ENCODE measurements at regions not wholly inside any gene's neighbourhood (a gene's known extent, or its start where the extent isn't known, plus 50 kb on each side); places are given as distances from the start of the nearest gene placed in this dataset.
A peak's percentile ranks its signal among the peaks of the same experiment; 100 is the strongest.
"Not testable (repeated sequence)": the region's sequence is repeated elsewhere in the genome, so short reads cannot be mapped to it uniquely, and the experiment has no call there.

GRCh38 chr13:27353708-27354107 lies 70.7 kb upstream of the GTF3A start:
- POLR2A ChIA-PET = no interaction called here

GRCh38 chr13:27354379-27354778 lies 70.0 kb upstream of the GTF3A start:
- POLR2A ChIA-PET = no interaction called here
- no peak overlapping the region for H3K27ac Mint-ChIP-seq
- DNase-seq (no peak), ATAC-seq (ENCODE audit: low read depth) (no peak)
- no peak overlapping the region for H3K4me3 Mint-ChIP-seq
- H3K4me1 Mint-ChIP-seq = no peaks in the 10 kb centered on the region
- no peaks in the 10 kb centered on the region for H3K9me3 Mint-ChIP-seq
- H3K36me3 Mint-ChIP-seq = no peaks in the 10 kb centered on the region
- peaks cover 3% of the 10 kb centered on the region for H3K27me3 Mint-ChIP-seq

More at GRCh38 chr13:27353708-27354107, 70.7 kb upstream of the GTF3A start:
- Mint-ChIP-seq H3K4me3 (no peak overlapping the region), H3K27me3 (no peaks in the 10 kb centered on the region), H3K4me1 (no peaks in the 10 kb centered on the region), H3K36me3 (no peaks in the 10 kb centered on the region), H3K9me3 (no peaks in the 10 kb centered on the region), H3K27ac (no peak overlapping the region)
- no peak for DNase-seq
- no peak for ATAC-seq (ENCODE audit: low read depth)

- DNase-seq (no peak), ATAC-seq (ENCODE audit: low read depth) (no peak)
- Mint-ChIP-seq H3K27ac (no peak overlapping the region), H3K4me1 (no peaks in the 10 kb centered on the region), H3K36me3 (no peaks in the 10 kb centered on the region), H3K27me3 (peaks cover 8% of the 10 kb centered on the region), H3K4me3 (no peak overlapping the region), H3K9me3 (no peaks in the 10 kb centered on the region)
- POLR2A ChIA-PET = no interaction called here
These were observed 68.5 kb upstream of the GTF3A start for GRCh38 chr13:27355894-27356293.

GRCh38 chr13:27358420-27358819 lies 66.0 kb upstream of the GTF3A start:
- Mint-ChIP-seq H3K4me1 (peaks cover 3% of the 10 kb centered on the region), H3K27ac (no peak overlapping the region), H3K36me3 (no peaks in the 10 kb centered on the region), H3K4me3 (no peak overlapping the region), H3K9me3 (no peaks in the 10 kb centered on the region), H3K27me3 (peaks cover 11% of the 10 kb centered on the region)
- no peak for DNase-seq
- POLR2A ChIA-PET = interaction anchor here (0.9 kb wide), 1 partner anchor 373 kb away, joined by 3 read pairs; no protein-coding TSS in a partner anchor
- ATAC-seq (ENCODE audit: low read depth) = no peak

- no peak overlapping the region for H3K4me3 Mint-ChIP-seq
- peaks cover 12% of the 10 kb centered on the region for H3K27me3 Mint-ChIP-seq
- no peak overlapping the region for H3K27ac Mint-ChIP-seq
- no peaks in the 10 kb centered on the region for H3K36me3 Mint-ChIP-seq
- POLR2A ChIA-PET = interaction anchor here (0.6 to 0.9 kb wide), 2 partner anchors 170 to 374 kb away, joined by 3 read pairs; no protein-coding TSS in a partner anchor
- ATAC-seq (ENCODE audit: low read depth) = no peak
- no peaks in the 10 kb centered on the region for H3K9me3 Mint-ChIP-seq
- peak; percentile 64 for DNase-seq
- H3K4me1 Mint-ChIP-seq = peaks cover 3% of the 10 kb centered on the region
These were observed 65.1 kb upstream of the GTF3A start for GRCh38 chr13:27359199-27359821.

- peaks cover 17% of the 10 kb centered on the region for H3K27me3 Mint-ChIP-seq
- no peaks in the 10 kb centered on the region for H3K36me3 Mint-ChIP-seq
- no peak for DNase-seq
- ATAC-seq (ENCODE audit: low read depth) = no peak
- peaks cover 3% of the 10 kb centered on the region for H3K4me1 Mint-ChIP-seq
- H3K27ac Mint-ChIP-seq = no peak overlapping the region
- POLR2A ChIA-PET = interaction anchor here (1.0 kb wide), 1 partner anchor 376 kb away, joined by 3 read pairs; no protein-coding TSS in a partner anchor
- no peak overlapping the region for H3K4me3 Mint-ChIP-seq
- no peaks in the 10 kb centered on the region for H3K9me3 Mint-ChIP-seq
These were observed 63.9 kb upstream of the GTF3A start for GRCh38 chr13:27360562-27360961.

GRCh38 chr13:27362064-27362751 lies 62.2 kb upstream of the GTF3A start:
- peaks cover 5% of the 10 kb centered on the region for H3K4me1 Mint-ChIP-seq
- H3K9me3 Mint-ChIP-seq = no peaks in the 10 kb centered on the region
- ATAC-seq (ENCODE audit: low read depth) (peak; percentile 95), DNase-seq (peak; percentile 89)
- H3K27me3 Mint-ChIP-seq = peaks cover 28% of the 10 kb centered on the region
- H3K27ac Mint-ChIP-seq = peak overlapping the region; percentile 42
- H3K36me3 Mint-ChIP-seq = no peaks in the 10 kb centered on the region
- POLR2A ChIA-PET = interaction anchor here (0.5 to 0.9 kb wide), 7 partner anchors 12 to 487 kb away, joined by 3 read pairs; no protein-coding TSS in a partner anchor
- peak overlapping the region; percentile 75 for H3K4me3 Mint-ChIP-seq

GRCh38 chr13:27363637-27364036 lies 60.8 kb upstream of the GTF3A start:
- POLR2A ChIA-PET = interaction anchor here (0.6 kb wide), 1 partner anchor 383 kb away, joined by 3 read pairs; no protein-coding TSS in a partner anchor

GRCh38 chr13:27367570-27367969 lies 56.8 kb upstream of the GTF3A start:
- H3K27ac Mint-ChIP-seq = no peak overlapping the region
- POLR2A ChIA-PET = no interaction called here
- ATAC-seq (ENCODE audit: low read depth) (no peak), DNase-seq (no peak)
- no peaks in the 10 kb centered on the region for H3K36me3 Mint-ChIP-seq
- H3K9me3 Mint-ChIP-seq = no peaks in the 10 kb centered on the region
- H3K4me3 Mint-ChIP-seq = no peak overlapping the region
- peaks cover 30% of the 10 kb centered on the region for H3K27me3 Mint-ChIP-seq
- H3K4me1 Mint-ChIP-seq = peaks cover 7% of the 10 kb centered on the region

More at GRCh38 chr13:27363637-27364036, 60.8 kb upstream of the GTF3A start:
- not testable (repeated sequence) for DNase-seq; H3K36me3 Mint-ChIP-seq; H3K4me3 Mint-ChIP-seq; H3K27ac Mint-ChIP-seq; ATAC-seq (ENCODE audit: low read depth); H3K4me1 Mint-ChIP-seq; H3K9me3 Mint-ChIP-seq
- H3K27me3 Mint-ChIP-seq = peaks cover 38% of the 10 kb centered on the region

- no peak overlapping the region for H3K27ac Mint-ChIP-seq
- DNase-seq (no peak), ATAC-seq (ENCODE audit: low read depth) (no peak)
- peaks cover 11% of the 10 kb centered on the region for H3K4me1 Mint-ChIP-seq
- POLR2A ChIA-PET = no interaction called here
- no peaks in the 10 kb centered on the region for H3K36me3 Mint-ChIP-seq
- H3K4me3 Mint-ChIP-seq = no peak overlapping the region
- peaks cover 21% of the 10 kb centered on the region for H3K27me3 Mint-ChIP-seq
- H3K9me3 Mint-ChIP-seq = no peaks in the 10 kb centered on the region
These were observed 54.0 kb upstream of the GTF3A start for GRCh38 chr13:27370305-27370872.

GRCh38 chr13:27371932-27372331 lies 52.5 kb upstream of the GTF3A start:
- Mint-ChIP-seq H3K4me3 (no peak overlapping the region), H3K27me3 (peaks cover 21% of the 10 kb centered on the region), H3K27ac (no peak overlapping the region), H3K9me3 (no peaks in the 10 kb centered on the region), H3K36me3 (no peaks in the 10 kb centered on the region), H3K4me1 (peaks cover 12% of the 10 kb centered on the region)
- POLR2A ChIA-PET = interaction anchor here (1.0 kb wide), 1 partner anchor 197 kb away, joined by 3 read pairs; no protein-coding TSS in a partner anchor
- DNase-seq (no peak), ATAC-seq (ENCODE audit: low read depth) (no peak)

- peaks cover 13% of the 10 kb centered on the region for H3K27me3 Mint-ChIP-seq
- H3K27ac Mint-ChIP-seq = no peak overlapping the region
- POLR2A ChIA-PET = interaction anchor here (1.0 kb wide), 1 partner anchor 198 kb away, joined by 3 read pairs; no protein-coding TSS in a partner anchor
- DNase-seq = no peak
- H3K9me3 Mint-ChIP-seq = no peaks in the 10 kb centered on the region
- H3K4me1 Mint-ChIP-seq = peaks cover 12% of the 10 kb centered on the region
- ATAC-seq (ENCODE audit: low read depth) = no peak
- H3K36me3 Mint-ChIP-seq = no peaks in the 10 kb centered on the region
- H3K4me3 Mint-ChIP-seq = no peak overlapping the region
These were observed 51.5 kb upstream of the GTF3A start for GRCh38 chr13:27372896-27373295.

GRCh38 chr13:27374126-27374613 lies 50.2 kb upstream of the GTF3A start:
- ATAC-seq (ENCODE audit: low read depth) (no peak), DNase-seq (no peak)
- Mint-ChIP-seq H3K4me3 (no peak overlapping the region), H3K9me3 (no peaks in the 10 kb centered on the region), H3K36me3 (no peaks in the 10 kb centered on the region), H3K27ac (no peak overlapping the region), H3K27me3 (peaks cover 15% of the 10 kb centered on the region), H3K4me1 (peaks cover 12% of the 10 kb centered on the region)
- POLR2A ChIA-PET = no interaction called here

Data from activated naive CD8-positive, alpha-beta T cell treated with anti-CD3 and anti-CD28 coated beads, Interleukin-2, amount 10 ng/mL, durations not matched to agents 7 days and 5 days (primary cell).